ENCODE measurements at regions not wholly inside any gene's neighbourhood (a gene's known extent, or its start where the extent isn't known, plus 50 kb on each side); places are given as distances from the start of the nearest gene placed in this dataset.

GRCh38 chr2:183867206-183867605, 731.1 kb upstream of the ZNF804A start:
- TF ChIP-seq CTCF (IDR thresholded peaks at IDR 0.05) (no peak), POLR2A (IDR thresholded peaks at IDR 0.05; ENCODE audit: low read depth) (no peak), POLR2AphosphoS5 (IDR thresholded peaks at IDR 0.05) (no peak)

Measured in esophagus muscularis mucosa (tissue), 3 donors.